ENCODE measurements at regions not wholly inside any gene's neighbourhood (a gene's known extent, or its start where the extent isn't known, plus 50 kb on each side); places are given as distances from the start of the nearest gene placed in this dataset.

DNA sequence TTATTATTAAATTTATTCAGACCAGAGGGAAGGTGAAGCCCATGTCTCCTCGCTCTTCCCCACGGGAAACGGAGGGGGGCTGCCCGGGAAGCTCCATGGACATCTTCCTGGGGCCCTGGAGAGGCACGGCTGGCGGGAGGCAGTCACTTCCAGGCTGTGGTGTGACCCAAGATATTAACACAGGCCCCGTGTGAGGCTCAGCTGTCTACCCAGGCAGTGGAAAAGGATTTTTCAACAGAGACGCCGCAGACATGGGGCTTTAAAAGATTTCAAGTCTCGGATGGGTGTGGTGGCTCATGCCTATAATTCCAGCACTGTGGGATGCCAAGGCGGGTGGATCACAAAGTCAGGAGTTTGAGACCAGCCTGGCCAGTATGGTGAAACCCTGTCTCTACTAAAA, 117.9 kb downstream of the ERMARD start:
- DNase-seq (ENCODE audit: low read depth, low spot score): no peak

GRCh38 chr6:169868458-169868857, 117.0 kb downstream of the ERMARD start:
- no peak overlapping the region for H3K27ac ChIP-seq

More for the DNA sequence above, 117.9 kb downstream of the ERMARD start:
- H3K27ac ChIP-seq: no peak overlapping the region

DNA sequence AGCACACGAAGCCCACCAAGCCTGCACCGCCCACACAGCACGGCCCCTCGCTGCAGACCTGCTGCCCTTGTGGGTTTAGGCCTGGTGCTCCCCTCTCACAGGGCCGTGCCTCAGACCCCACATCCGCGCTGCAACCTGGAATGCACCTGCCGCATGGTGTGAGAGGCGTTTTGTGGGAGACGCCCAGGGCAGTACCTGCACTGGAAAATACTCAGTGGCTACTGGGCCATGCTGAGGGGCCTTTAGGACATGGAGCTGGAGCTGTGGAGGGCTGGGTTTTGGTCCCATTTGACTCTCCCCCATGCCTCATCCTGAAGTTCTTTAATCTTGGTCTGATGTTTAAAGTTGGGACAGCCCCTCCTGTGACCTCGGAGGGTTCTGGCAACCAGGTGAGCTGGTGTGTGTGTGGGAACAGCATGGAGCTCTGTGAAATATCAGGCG, 116.3 kb downstream of the ERMARD start:
- DNase-seq (ENCODE audit: low read depth, low spot score): no peak
- no peak overlapping the region for H3K27ac ChIP-seq

More at GRCh38 chr6:169868458-169868857, 117.0 kb downstream of the ERMARD start:
- no peak for DNase-seq (ENCODE audit: low read depth, low spot score)

DNA sequence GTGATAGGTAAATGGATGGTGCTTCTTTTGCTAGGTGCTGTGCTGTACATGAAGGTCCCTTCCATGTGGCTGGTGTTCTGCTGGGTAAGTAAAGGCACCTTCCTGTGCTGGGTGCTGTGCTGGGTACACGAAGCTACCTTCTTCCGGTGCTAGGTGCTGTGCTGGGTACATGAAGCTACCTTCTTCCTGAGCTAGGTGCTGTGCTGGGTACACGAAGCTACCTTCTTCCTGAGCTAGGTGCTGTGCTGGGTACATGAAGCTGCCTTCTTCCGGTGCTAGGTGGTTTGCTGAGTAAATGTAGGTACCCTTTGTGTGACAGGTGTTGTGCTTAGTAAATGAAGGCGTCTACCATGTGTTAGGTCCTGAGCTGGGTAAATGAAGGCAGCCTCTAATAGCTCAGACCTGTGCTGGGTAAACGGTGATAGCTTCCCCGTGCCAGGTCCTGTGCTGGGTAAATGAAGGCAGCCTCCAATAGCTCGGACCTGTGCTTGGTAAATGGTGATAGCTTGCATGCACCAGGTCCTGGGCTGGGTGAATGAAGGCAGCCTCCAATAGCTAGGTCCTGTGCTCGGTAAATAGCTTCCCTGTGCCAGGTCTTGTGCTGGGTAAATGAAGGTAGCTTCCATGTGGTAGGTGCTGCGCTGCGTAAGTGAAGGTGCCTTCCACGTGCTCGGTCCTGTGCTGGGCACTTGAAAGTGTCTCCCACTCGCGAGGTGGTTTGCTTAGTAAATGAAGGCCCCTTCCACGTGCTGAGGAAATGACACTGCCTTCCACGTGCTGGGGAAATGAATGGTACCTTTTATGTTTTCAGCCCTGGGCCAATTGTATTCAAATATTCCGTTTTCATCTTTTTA, 115.5 kb downstream of the ERMARD start:
- DNase-seq (ENCODE audit: low read depth, low spot score): no peak
- no peak overlapping the region for H3K27ac ChIP-seq

GRCh38 chr6:169866140-169866534, 114.7 kb downstream of the ERMARD start:
- DNase-seq (ENCODE audit: low read depth, low spot score): no peak
- H3K27ac ChIP-seq: no peak overlapping the region

DNA sequence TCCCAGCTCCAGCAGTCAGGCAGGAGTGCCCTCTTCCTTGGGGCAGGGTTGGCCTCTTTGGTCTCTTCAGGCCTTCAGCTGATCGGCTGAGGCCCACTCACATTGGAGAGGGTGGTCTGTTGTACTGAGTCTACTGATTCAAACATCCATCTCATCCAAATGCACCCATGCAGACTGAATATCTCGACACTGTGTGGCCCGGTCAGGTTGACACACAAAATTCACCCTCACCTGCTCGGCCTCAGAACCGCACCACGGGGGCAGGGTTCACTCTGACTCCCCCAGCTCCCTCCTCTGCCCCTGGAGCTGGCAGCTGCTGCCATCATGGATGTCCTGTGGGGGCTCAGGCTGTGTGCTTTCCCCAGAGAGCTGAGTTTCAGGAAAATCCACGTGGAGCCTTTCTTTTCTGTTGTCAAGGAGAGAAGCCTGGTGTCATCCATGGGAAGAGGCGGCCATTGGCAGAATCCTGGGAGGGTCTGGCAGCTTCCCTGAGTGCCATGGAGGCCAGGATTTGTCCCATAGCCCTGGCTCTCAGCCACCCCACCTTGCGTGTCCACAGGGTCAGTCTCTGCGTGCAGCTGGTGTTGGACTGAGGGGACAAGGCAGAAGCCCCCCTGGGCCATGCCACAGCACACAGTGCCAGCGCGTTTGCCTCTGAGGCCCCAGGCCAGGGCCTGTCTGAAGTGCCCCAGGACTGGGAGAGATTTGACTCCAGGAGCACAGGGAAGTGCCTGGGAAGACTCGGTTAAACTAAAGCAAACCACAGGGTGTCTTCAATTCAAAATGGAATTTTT, 114.1 kb downstream of the ERMARD start:
- no peak overlapping the region for H3K27ac ChIP-seq
- DNase-seq (ENCODE audit: low read depth, low spot score): no peak

- H3K27ac ChIP-seq: no peak overlapping the region
- no peak for DNase-seq (ENCODE audit: low read depth, low spot score)
Measured at GRCh38 chr6:169864148-169865020, 113.0 kb downstream of the ERMARD start.

- H3K27ac ChIP-seq: no peak overlapping the region
- DNase-seq (ENCODE audit: low read depth, low spot score): no peak
Measured at GRCh38 chr6:169863710-169864109, 112.3 kb downstream of the ERMARD start.

GRCh38 chr6:169862892-169863525, 111.6 kb downstream of the ERMARD start:
- DNase-seq (ENCODE audit: low read depth, low spot score): peak; percentile 2
- no peak overlapping the region for H3K27ac ChIP-seq

DNA sequence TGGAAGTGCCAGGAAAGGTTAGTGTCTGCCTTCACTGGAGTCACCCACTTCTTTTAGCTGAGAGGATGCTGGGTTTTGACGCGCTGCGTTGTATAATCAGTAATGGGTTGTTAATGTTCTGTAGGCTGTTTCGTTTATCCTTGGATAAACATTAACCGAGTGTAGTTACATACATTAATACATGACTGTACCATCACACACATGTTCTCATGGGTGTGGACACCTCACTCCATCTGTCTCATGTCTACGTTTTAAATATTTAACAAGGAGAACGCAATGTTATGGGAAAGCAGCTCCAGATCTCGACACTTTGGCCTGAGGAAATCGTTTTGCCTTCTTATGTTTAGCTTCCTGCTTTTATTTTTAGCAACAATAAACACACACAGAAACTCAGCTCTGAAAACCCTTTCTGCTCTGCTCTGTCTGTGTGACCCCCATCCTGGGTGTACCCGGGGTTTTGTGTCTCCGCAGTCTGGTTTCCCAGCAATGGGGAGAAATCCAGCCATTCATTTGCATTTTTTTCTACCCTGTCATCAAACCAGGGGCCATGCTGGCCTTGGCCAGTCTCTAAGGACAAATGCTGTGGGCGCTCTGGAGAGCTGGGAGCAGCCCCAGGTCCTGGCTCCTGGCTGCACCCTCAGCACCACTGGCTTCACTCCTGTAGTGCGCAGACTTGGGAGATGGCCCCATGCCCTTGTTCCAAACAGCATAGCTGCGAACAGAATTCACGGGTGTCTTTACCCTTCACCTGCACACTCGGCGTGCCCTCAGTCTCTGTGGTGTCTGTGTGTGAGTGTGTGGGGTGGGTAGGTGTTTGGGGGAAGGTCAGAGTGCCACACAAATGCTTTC, 110.8 kb downstream of the ERMARD start:
- no peak overlapping the region for H3K27ac ChIP-seq
- DNase-seq (ENCODE audit: low read depth, low spot score): no peak

DNA sequence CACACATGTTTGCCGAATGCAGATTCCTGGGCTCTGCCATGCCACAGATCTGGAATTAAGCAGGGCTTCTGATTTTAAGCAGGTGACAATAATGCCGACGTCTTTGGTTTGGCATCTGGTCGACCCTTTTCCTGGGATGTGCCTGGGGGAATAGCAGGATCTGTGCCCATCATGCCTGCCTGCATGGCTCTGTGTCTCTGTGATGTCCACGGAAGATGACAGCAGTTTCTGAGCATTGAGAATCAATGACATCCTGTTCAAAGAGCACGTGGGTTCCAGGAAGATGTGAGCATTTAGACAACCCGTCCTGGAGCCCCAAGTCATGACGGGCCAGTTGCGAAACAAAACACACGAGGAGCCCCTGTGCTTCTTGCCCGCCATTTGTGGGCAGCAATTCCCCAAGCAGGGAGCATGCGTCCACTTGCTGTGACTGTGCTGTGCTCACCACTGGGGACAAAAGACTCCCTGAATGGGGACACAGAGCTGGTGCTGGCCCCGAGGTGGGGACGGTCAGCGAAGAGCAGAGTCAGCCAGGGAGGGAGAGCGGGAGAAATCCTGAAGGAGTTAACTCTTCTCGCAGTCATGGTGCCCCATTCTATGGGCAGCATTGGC, 110.1 kb downstream of the ERMARD start:
- DNase-seq (ENCODE audit: low read depth, low spot score): no peak
- no peak overlapping the region for H3K27ac ChIP-seq

DNA sequence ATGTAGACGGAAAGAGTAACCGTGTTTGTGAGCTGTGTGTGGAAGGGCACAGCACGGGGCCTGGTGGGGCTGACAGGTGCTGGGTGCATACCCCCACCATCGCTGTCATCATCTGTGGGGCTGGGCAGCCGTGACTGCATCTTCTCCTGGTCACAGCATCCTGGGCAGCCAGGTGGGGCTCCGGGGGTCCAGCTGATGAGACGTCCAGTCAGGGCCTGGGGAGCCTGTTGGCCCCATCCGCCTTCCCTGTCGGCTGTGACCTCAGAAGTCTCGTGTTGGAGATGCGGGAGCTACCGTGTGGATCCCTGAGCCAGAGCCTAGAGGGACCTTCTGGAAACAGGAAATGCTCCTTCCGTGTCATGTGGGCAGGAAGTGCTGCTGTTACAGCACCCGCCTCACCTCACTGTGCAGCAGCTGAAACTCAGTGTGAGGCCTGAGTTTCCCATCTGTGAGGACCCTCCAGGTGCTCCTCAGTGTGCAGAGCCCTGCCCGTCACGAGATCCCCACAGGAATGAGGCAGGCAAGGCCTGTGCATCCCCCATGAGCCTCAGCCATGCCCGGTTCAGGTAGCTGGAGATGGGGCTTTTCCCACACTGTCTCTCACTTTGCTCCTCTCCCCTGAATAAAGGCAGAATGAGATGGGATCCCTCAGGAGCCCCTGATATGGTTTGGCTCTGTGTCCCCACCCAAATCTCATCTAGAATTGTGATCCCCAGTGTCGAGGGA, 108.7 kb downstream of the ERMARD start:
- DNase-seq (ENCODE audit: low read depth, low spot score): no peak
- H3K27ac ChIP-seq: no peak overlapping the region

- DNase-seq (ENCODE audit: low read depth, low spot score): no peak
- no peak overlapping the region for H3K27ac ChIP-seq
Measured at GRCh38 chr6:169859401-169859977, 108.1 kb downstream of the ERMARD start.

- peak; percentile 3 for DNase-seq (ENCODE audit: low read depth, low spot score)
- H3K27ac ChIP-seq: no peak overlapping the region
Measured at GRCh38 chr6:169858935-169859351, 107.5 kb downstream of the ERMARD start.

DNA sequence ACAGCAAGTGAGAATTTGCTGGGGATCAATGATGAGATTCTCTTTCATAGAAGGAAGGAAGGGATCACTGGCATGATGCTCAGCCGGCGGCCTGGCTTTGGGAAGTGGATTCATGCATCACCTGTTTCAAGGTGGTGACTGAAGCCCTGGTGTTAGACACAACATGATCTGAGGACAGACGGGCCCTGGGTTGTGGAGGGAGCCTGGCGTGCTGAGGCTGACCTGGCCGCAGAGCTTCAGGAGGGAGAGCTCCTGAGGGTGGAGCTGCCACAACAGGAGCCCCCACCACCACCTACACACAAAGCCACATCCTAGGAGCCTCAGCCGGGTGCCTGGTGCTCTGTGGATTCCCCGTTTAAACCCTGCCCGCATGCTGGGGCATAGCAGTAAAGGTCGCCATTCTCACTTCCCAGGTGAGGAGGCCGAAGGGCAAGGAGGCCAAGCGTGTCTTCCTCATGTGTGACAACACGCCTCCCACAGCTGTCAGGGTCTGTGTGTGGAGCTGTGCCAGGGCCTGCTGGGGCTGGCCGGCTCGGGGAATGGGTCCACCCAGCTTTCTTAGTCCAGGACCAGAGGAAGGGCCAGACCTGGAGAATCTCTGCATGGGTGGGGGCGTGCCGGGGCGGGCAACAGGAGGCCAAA, 107.0 kb downstream of the ERMARD start:
- DNase-seq (ENCODE audit: low read depth, low spot score): no peak
- H3K27ac ChIP-seq: no peak overlapping the region

DNA sequence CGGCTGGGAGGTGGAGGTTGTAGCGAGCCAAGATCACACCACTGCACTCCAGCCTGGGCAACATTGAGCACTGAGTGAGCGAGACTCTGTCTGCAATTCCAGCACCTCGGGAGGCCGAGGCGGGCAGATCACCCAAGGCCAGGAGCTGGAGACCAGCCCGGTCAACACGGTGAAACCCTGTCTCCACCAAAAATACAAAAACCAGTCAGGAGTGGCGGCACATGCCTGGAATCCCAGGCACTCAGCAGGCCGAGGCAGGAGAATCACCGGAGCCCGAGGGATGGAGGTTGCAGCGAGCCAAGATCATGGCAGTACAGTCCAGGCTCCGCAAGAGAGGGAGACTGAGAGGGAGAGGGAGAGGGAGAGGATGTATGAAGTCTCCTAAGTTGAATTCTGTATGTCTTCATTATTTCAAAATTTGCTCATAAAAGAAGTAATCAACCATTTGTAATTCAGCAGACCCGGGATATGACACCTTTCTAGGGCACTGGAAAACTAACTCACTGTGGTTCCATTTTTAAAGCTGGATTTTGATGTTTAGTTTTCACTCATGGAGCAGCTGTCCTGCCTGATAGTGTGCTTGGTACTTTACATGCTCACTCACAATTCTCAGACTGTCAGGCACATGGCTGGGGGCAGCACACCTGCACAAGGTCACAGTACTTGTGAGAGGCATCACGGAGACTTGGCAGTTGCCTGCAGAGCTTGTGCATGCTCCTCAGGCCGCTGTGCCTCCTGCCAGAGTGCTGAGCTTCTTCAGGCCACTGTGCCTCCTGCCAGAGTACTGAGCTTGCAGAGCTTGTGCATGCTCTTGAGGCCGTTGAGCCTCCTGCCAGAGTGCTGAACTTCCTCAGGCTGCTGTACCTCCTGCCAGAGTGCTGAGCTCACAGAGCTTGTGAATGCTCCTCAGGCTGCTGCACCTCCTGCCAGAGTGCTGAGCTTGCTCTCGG, 106.2 kb downstream of the ERMARD start:
- H3K27ac ChIP-seq: no peak overlapping the region
- no peak for DNase-seq (ENCODE audit: low read depth, low spot score)
